Panc1 (cell line): ENCODE measurements at regions not wholly inside any gene's neighbourhood (a gene's known extent, or its start where the extent isn't known, plus 50 kb on each side); places are given as distances from the start of the nearest gene placed in this dataset.

Experiments used
- ATAC-seq: fragments of 200-7000 bp; cut with Tn5 transposase; 2 replicates; pipeline ENCODE4 v1.9.1; 2020; ENCODE audit warnings: mild to moderate bottlenecking, moderate library complexity
- BruUV-seq: library from RNA; stranded (reverse); fragments of 400-500 nt; replicated peaks from 2 replicates; lab custom pipeline; 2021; lab: Mats Ljungman, UMichigan
- CTCF ChIA-PET: fragments of 300-600 bp; sonication (Branson Sonifier 250); formaldehyde crosslinking; loops from one replicate; lab custom pipeline; 2022; ENCODE audit warnings: antibody characterized with exemption; lab: Charles Lee
- POLR2A ChIA-PET: fragments of 300-600 bp; sonication (Branson Sonifier 250); formaldehyde crosslinking; loops from one replicate; lab custom pipeline; 2022; ENCODE audit warnings: antibody characterized with exemption; lab: Charles Lee
- DNase-seq: peaks from one replicate; pipeline ENCODE4 v3.0.0-alpha.2; 2010; ENCODE audit warnings: low read depth, low spot score
- H3K27ac ChIP-seq: 2 replicates; pipeline ENCODE4 v1.5.1; 2011; ENCODE audit warnings: mild to moderate bottlenecking, low read length, inconsistent platforms
- H3K27me3 ChIP-seq: fragments of 200-500 bp; sonication (Bioruptor generic); 2 replicates; pipeline ENCODE4 v1.6.0; 2014; ENCODE audit warnings: low read length, inconsistent platforms; ENCODE audit not compliant: control insufficient read depth, insufficient read depth
- H3K36me3 ChIP-seq: fragments of 200-500 bp; sonication (Bioruptor generic); 2 replicates; pipeline ENCODE4 v1.5.1; 2014; ENCODE audit warnings: inconsistent platforms, mild to moderate bottlenecking, low read length, moderate library complexity; ENCODE audit not compliant: control insufficient read depth, insufficient read depth
- H3K4me1 ChIP-seq: 2 replicates; pipeline ENCODE4 v1.5.1; 2011; ENCODE audit warnings: inconsistent platforms, mild to moderate bottlenecking, low read length, moderate library complexity; ENCODE audit not compliant: control insufficient read depth, insufficient read depth
- H3K4me3 ChIP-seq, 2 experiments: 2 replicates each; pipeline ENCODE4 v1.5.1; 2011 to 2012; ENCODE audit warnings: low read depth in 2 of 2, low read length in 2 of 2, mild to moderate bottlenecking in 2 of 2, inconsistent platforms in 1 of 2, moderate library complexity in 1 of 2
- H3K9me3 ChIP-seq: fragments of 200-500 bp; sonication (Bioruptor generic); 2 replicates; pipeline ENCODE4 v1.5.1; 2014; ENCODE audit warnings: low read depth, mild to moderate bottlenecking, inconsistent platforms, low read length, moderate library complexity; ENCODE audit not compliant: control insufficient read depth, insufficient read depth
- POLR2AphosphoS5 ChIP-seq: IDR thresholded peaks from 2 replicates; pipeline ENCODE4 v1.6.1; 2012; ENCODE audit warnings: mild to moderate bottlenecking, low read depth, low read length, moderate library complexity
- SIN3A ChIP-seq: IDR thresholded peaks from 2 replicates; pipeline ENCODE4 v1.6.1; 2012; ENCODE audit warnings: low read depth, mild to moderate bottlenecking, low read length, moderate library complexity, borderline replicate concordance; ENCODE audit not compliant: insufficient read depth
- TCF7L2 ChIP-seq: IDR thresholded peaks from 2 replicates; pipeline ENCODE4 v1.6.1; 2011; ENCODE audit warnings: mild to moderate bottlenecking, low read depth, low read length, inconsistent platforms
- in situ Hi-C: cut with HindIII; loops from 2 replicates; pipeline ENCODE4 v1.10.0; 2016; ENCODE audit warnings: low sequenced_read_pairs, low pct_unique_long_range_greater_than_20kb
- intact Hi-C: fragments of 100-400 bp; cut with micrococcal nuclease; formaldehyde crosslinking; loops from one replicate; pipeline ENCODE4 v1.10.0; 2022; ENCODE audit not compliant: unreplicated experiment
- TF ChIP-seq, protein P1 (sequence below): fragments of 450-650 bp; IDR thresholded peaks from 2 replicates; pipeline ENCODE4 v1.5.1; 2017; ENCODE audit warnings: mild to moderate bottlenecking
- TF ChIP-seq, protein P2 (sequence below), 2 experiments: IDR thresholded peaks; 2 replicates each; pipeline ENCODE4 v1.6.1; 2011 to 2012; ENCODE audit warnings: low read depth in 2 of 2, control low read depth in 1 of 2, low read length in 1 of 2, mild to moderate bottlenecking in 1 of 2, moderate library complexity in 1 of 2; ENCODE audit not compliant: insufficient read depth in 1 of 2

GRCh38 chr6:147935656-147936055 is 407.0 kb upstream of the SASH1 start:
- no peak for DNase-seq
- in situ Hi-C loops: no loop called here
- no peak for ATAC-seq
- Histone ChIP-seq H3K4me1 (no peaks in the 10 kb centered on the region), H3K9me3 (no peaks in the 10 kb centered on the region), H3K27ac (no peak overlapping the region), H3K36me3 (no peaks in the 10 kb centered on the region), H3K27me3 (no peaks in the 10 kb centered on the region), H3K4me3 (no peak overlapping the region)
- TF ChIP-seq SIN3A (no peak), POLR2AphosphoS5 (no peak), TCF7L2 (no peak)
- TF ChIP-seq, protein P1, sequence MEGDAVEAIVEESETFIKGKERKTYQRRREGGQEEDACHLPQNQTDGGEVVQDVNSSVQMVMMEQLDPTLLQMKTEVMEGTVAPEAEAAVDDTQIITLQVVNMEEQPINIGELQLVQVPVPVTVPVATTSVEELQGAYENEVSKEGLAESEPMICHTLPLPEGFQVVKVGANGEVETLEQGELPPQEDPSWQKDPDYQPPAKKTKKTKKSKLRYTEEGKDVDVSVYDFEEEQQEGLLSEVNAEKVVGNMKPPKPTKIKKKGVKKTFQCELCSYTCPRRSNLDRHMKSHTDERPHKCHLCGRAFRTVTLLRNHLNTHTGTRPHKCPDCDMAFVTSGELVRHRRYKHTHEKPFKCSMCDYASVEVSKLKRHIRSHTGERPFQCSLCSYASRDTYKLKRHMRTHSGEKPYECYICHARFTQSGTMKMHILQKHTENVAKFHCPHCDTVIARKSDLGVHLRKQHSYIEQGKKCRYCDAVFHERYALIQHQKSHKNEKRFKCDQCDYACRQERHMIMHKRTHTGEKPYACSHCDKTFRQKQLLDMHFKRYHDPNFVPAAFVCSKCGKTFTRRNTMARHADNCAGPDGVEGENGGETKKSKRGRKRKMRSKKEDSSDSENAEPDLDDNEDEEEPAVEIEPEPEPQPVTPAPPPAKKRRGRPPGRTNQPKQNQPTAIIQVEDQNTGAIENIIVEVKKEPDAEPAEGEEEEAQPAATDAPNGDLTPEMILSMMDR: no peak
- TF ChIP-seq, protein P2, sequence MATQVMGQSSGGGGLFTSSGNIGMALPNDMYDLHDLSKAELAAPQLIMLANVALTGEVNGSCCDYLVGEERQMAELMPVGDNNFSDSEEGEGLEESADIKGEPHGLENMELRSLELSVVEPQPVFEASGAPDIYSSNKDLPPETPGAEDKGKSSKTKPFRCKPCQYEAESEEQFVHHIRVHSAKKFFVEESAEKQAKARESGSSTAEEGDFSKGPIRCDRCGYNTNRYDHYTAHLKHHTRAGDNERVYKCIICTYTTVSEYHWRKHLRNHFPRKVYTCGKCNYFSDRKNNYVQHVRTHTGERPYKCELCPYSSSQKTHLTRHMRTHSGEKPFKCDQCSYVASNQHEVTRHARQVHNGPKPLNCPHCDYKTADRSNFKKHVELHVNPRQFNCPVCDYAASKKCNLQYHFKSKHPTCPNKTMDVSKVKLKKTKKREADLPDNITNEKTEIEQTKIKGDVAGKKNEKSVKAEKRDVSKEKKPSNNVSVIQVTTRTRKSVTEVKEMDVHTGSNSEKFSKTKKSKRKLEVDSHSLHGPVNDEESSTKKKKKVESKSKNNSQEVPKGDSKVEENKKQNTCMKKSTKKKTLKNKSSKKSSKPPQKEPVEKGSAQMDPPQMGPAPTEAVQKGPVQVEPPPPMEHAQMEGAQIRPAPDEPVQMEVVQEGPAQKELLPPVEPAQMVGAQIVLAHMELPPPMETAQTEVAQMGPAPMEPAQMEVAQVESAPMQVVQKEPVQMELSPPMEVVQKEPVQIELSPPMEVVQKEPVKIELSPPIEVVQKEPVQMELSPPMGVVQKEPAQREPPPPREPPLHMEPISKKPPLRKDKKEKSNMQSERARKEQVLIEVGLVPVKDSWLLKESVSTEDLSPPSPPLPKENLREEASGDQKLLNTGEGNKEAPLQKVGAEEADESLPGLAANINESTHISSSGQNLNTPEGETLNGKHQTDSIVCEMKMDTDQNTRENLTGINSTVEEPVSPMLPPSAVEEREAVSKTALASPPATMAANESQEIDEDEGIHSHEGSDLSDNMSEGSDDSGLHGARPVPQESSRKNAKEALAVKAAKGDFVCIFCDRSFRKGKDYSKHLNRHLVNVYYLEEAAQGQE (IDR thresholded peaks at IDR 0.05; ENCODE audit: insufficient read depth in 1 of 2, low read depth in 2 of 2, low read length in 1 of 2): no peak
- no TSS peak for BruUV-seq
- intact Hi-C loops: no loop called here
- ChIA-PET CTCF (no interaction called here), POLR2A (no interaction called here)

GRCh38 chr6:147936703-147937470 is 405.8 kb upstream of the SASH1 start:
- TF ChIP-seq SIN3A: no peak
- no peak for TF ChIP-seq POLR2AphosphoS5
- TF ChIP-seq, protein P1: no peak
- TF ChIP-seq TCF7L2: no peak
- TF ChIP-seq, protein P2 (IDR thresholded peaks at IDR 0.05; ENCODE audit: insufficient read depth in 1 of 2, low read depth in 2 of 2, low read length in 1 of 2): no peak
- in situ Hi-C loops (no loop called here), intact Hi-C loops (no loop called here)
- no TSS peak for BruUV-seq
- ChIA-PET CTCF (no interaction called here), POLR2A (no interaction called here)
- no peaks in the 10 kb centered on the region for H3K27me3 ChIP-seq
- no peak overlapping the region for H3K27ac ChIP-seq
- H3K4me1 ChIP-seq: no peaks in the 10 kb centered on the region
- no peaks in the 10 kb centered on the region for H3K36me3 ChIP-seq
- H3K9me3 ChIP-seq: no peaks in the 10 kb centered on the region
- ATAC-seq: no peak
- H3K4me3 ChIP-seq: no peak overlapping the region
- no peak for DNase-seq
